ENCODE measurements at regions not wholly inside any gene's neighbourhood (a gene's known extent, or its start where the extent isn't known, plus 50 kb on each side); places are given as distances from the start of the nearest gene placed in this dataset.

GRCh38 chr12:69115951-69116350 lies 123.4 kb upstream of the CPSF6 start:
- Histone ChIP-seq H3K9me3 (ENCODE audit: low read length) (no peaks in the 10 kb centered on the region), H3K27me3 (ENCODE audit: insufficient read depth, low read depth, low read length) (no peaks in the 10 kb centered on the region), H3K4me3 (ENCODE audit: low read length) (no peak overlapping the region), H3K9me2 (ENCODE audit: insufficient read depth, low read length) (no peaks in the 10 kb centered on the region), H4K20me1 (ENCODE audit: insufficient read depth) (no peaks in the 10 kb centered on the region), H3K36me3 (ENCODE audit: insufficient read depth, low read length) (no peaks in the 10 kb centered on the region), H3K4me2 (ENCODE audit: low read length) (no peak overlapping the region), H3K27ac (ENCODE audit: low read length) (no peak overlapping the region), H3K79me2 (replicated peaks; ENCODE audit: insufficient read depth, low read length) (no peaks in the 10 kb centered on the region), H3K9ac (ENCODE audit: low read length) (no peak overlapping the region), H2AFZ (ENCODE audit: low read depth, low read length) (no peak overlapping the region), H3F3A (ENCODE audit: insufficient read depth, low read length, poor library complexity, severe bottlenecking) (no peaks in the 10 kb centered on the region)
- TF ChIP-seq EZH2 (IDR thresholded peaks at IDR 0.05; ENCODE audit: borderline replicate concordance, insufficient read depth, low read length, poor library complexity, severe bottlenecking) (no peak), EP300 (conservative IDR thresholded peaks at IDR 0.05; ENCODE audit: poor library complexity, severe bottlenecking) (no peak), POLR2AphosphoS5 (IDR thresholded peaks at IDR 0.05) (no peak), SMC3 (conservative IDR thresholded peaks at IDR 0.05; ENCODE audit: poor library complexity) (no peak), TAF1 (IDR thresholded peaks at IDR 0.05; ENCODE audit: low read depth) (no peak)

DNA sequence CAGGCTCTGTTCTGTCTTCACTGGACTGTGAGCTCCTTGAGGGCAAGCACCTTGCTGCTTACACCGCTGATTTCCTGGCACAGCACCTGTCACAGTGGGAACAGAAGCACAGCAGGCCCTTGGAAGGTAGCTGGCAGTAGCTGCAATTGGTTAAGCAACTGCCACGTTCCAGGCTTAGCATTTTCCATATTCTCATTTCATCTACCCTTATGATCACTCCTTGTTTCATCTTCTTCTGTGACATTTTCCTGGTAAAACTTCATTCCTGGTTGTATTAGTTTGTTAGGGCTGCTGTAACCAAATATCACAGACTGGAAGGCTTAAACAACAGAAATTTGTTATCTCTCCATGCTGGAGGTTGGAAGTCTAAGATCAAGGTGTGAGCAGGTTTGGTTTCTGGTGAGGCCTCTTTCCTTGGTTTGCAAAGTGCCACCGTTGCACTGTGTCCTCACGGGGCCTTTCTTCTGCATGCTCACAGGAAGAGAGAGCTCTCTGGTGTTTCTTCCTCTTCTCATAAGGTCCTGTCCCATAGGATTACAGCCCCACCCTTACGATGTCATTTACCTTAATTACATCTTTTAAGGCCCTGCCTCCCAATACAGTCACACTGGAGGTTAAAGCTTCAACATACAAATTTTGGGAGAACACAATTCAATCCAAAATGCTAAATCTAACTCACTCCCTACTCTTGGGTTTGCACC lies 121.7 kb upstream of the CPSF6 start:
- TF ChIP-seq SMC3 (conservative IDR thresholded peaks at IDR 0.05; ENCODE audit: poor library complexity) (no peak), POLR2AphosphoS5 (IDR thresholded peaks at IDR 0.05) (no peak), RAD21 (conservative IDR thresholded peaks at IDR 0.05) (no peak), TAF1 (IDR thresholded peaks at IDR 0.05; ENCODE audit: low read depth) (no peak), EP300 (conservative IDR thresholded peaks at IDR 0.05; ENCODE audit: poor library complexity, severe bottlenecking) (no peak), EZH2 (IDR thresholded peaks at IDR 0.05; ENCODE audit: borderline replicate concordance, insufficient read depth, low read length, poor library complexity, severe bottlenecking) (no peak), REST (IDR thresholded peaks at IDR 0.05; ENCODE audit: borderline replicate concordance) (no peak), MXI1 (conservative IDR thresholded peaks at IDR 0.05; ENCODE audit: poor library complexity, severe bottlenecking) (no peak)
- TF ChIP-seq, protein P1, sequence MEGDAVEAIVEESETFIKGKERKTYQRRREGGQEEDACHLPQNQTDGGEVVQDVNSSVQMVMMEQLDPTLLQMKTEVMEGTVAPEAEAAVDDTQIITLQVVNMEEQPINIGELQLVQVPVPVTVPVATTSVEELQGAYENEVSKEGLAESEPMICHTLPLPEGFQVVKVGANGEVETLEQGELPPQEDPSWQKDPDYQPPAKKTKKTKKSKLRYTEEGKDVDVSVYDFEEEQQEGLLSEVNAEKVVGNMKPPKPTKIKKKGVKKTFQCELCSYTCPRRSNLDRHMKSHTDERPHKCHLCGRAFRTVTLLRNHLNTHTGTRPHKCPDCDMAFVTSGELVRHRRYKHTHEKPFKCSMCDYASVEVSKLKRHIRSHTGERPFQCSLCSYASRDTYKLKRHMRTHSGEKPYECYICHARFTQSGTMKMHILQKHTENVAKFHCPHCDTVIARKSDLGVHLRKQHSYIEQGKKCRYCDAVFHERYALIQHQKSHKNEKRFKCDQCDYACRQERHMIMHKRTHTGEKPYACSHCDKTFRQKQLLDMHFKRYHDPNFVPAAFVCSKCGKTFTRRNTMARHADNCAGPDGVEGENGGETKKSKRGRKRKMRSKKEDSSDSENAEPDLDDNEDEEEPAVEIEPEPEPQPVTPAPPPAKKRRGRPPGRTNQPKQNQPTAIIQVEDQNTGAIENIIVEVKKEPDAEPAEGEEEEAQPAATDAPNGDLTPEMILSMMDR (IDR thresholded peaks at IDR 0.05; ENCODE audit: poor library complexity, severe bottlenecking) = no peak
- H3K27ac ChIP-seq (ENCODE audit: low read length) = no peak overlapping the region
- H3F3A ChIP-seq (ENCODE audit: insufficient read depth, low read length, poor library complexity, severe bottlenecking) = no peaks in the 10 kb centered on the region
- no peak overlapping the region for H2AFZ ChIP-seq (ENCODE audit: low read depth, low read length)
- no peak overlapping the region for H3K4me3 ChIP-seq (ENCODE audit: low read length)
- no peak overlapping the region for H3K9ac ChIP-seq (ENCODE audit: low read length)
- H3K9me2 ChIP-seq (ENCODE audit: insufficient read depth, low read length) = no peaks in the 10 kb centered on the region
- no peaks in the 10 kb centered on the region for H3K27me3 ChIP-seq (ENCODE audit: insufficient read depth, low read depth, low read length)
- H3K36me3 ChIP-seq (ENCODE audit: insufficient read depth, low read length) = no peaks in the 10 kb centered on the region
- H3K9me3 ChIP-seq (ENCODE audit: low read length) = no peaks in the 10 kb centered on the region
- H4K20me1 ChIP-seq (ENCODE audit: insufficient read depth) = no peaks in the 10 kb centered on the region
- no peaks in the 10 kb centered on the region for H3K79me2 ChIP-seq (replicated peaks; ENCODE audit: insufficient read depth, low read length)
- H3K4me2 ChIP-seq (ENCODE audit: low read length) = no peak overlapping the region

Measured in neural cell (in vitro differentiated cells).